ENCODE measurements at regions not wholly inside any gene's neighbourhood (a gene's known extent, or its start where the extent isn't known, plus 50 kb on each side); places are given as distances from the start of the nearest gene placed in this dataset.

DNA sequence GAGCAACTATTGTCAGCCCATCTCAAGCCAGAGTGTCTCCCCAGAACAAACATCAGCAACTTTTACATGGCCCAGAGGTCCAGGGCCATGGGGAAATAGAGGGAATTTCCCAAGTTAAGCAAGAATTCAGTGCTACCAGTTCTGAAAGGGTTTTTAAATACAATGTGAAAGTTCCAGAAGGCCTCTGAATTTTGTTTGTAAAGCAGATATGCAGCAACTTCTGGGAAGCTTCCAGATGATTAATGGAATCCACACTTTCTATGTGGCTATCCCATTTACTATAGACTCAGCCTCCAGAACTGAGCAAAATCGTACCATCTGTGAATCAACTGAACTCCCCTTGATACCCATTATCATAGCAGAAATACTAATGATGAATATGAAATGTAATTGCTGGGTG is 93.8 kb downstream of the FEM1C start:
- TF ChIP-seq, protein P1, sequence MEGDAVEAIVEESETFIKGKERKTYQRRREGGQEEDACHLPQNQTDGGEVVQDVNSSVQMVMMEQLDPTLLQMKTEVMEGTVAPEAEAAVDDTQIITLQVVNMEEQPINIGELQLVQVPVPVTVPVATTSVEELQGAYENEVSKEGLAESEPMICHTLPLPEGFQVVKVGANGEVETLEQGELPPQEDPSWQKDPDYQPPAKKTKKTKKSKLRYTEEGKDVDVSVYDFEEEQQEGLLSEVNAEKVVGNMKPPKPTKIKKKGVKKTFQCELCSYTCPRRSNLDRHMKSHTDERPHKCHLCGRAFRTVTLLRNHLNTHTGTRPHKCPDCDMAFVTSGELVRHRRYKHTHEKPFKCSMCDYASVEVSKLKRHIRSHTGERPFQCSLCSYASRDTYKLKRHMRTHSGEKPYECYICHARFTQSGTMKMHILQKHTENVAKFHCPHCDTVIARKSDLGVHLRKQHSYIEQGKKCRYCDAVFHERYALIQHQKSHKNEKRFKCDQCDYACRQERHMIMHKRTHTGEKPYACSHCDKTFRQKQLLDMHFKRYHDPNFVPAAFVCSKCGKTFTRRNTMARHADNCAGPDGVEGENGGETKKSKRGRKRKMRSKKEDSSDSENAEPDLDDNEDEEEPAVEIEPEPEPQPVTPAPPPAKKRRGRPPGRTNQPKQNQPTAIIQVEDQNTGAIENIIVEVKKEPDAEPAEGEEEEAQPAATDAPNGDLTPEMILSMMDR (IDR thresholded peaks at IDR 0.05), result no peak
- TF ChIP-seq POLR2A (IDR thresholded peaks at IDR 0.05) (no peak), POLR2AphosphoS5 (IDR thresholded peaks at IDR 0.05) (no peak), EP300 (IDR thresholded peaks at IDR 0.05; ENCODE audit: low read depth) (no peak)

Data from transverse colon (tissue), 4 donors.